VCaP (cell line): ENCODE measurements at regions not wholly inside any gene's neighbourhood (a gene's known extent, or its start where the extent isn't known, plus 50 kb on each side); places are given as distances from the start of the nearest gene placed in this dataset.
"Not testable (repeated sequence)": the region's sequence is repeated elsewhere in the genome, so short reads cannot be mapped to it uniquely, and the experiment has no call there.

ENCODE experiments used
- H3K27ac ChIP-seq: fragments of 450-650 bp; 2 replicates; pipeline ENCODE4 v1.5.1; 2017
- TF ChIP-seq, protein P1 (sequence below): fragments of 450-650 bp; conservative IDR thresholded peaks from 2 replicates; pipeline ENCODE4 v1.5.1; 2017; ENCODE audit warnings: mild to moderate bottlenecking, moderate library complexity

DNA sequence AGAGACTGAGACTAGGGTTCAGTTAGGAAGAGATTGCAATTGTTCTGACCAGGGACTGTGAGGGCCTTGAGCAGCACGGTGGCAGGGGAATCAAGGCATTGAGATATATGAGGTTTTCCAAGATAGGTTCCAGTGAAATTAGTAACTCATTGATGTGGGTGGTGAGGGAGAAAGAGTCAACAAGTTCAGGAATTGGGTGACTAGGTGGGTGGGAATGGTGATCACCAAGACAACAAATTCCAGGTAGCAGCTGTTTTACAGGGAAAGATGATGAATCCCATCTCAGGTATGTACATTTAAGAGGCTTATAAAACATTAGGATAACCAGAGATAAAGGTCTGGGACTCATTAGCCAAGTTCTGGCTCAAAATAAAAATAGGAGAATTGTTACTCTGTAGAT lies 251.5 kb upstream of the MGAT5 start:
- TF ChIP-seq, protein P1, sequence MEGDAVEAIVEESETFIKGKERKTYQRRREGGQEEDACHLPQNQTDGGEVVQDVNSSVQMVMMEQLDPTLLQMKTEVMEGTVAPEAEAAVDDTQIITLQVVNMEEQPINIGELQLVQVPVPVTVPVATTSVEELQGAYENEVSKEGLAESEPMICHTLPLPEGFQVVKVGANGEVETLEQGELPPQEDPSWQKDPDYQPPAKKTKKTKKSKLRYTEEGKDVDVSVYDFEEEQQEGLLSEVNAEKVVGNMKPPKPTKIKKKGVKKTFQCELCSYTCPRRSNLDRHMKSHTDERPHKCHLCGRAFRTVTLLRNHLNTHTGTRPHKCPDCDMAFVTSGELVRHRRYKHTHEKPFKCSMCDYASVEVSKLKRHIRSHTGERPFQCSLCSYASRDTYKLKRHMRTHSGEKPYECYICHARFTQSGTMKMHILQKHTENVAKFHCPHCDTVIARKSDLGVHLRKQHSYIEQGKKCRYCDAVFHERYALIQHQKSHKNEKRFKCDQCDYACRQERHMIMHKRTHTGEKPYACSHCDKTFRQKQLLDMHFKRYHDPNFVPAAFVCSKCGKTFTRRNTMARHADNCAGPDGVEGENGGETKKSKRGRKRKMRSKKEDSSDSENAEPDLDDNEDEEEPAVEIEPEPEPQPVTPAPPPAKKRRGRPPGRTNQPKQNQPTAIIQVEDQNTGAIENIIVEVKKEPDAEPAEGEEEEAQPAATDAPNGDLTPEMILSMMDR: no peak
- H3K27ac ChIP-seq: no peak overlapping the region

GRCh38 chr2:134002921-134003320 lies 251.0 kb upstream of the MGAT5 start:
- TF ChIP-seq, protein P1: no peak
- no peak overlapping the region for H3K27ac ChIP-seq

GRCh38 chr2:134004467-134004866 lies 249.4 kb upstream of the MGAT5 start:
- TF ChIP-seq, protein P1: no peak
- H3K27ac ChIP-seq: no peak overlapping the region

GRCh38 chr2:134008837-134009236 lies 245.0 kb upstream of the MGAT5 start:
- H3K27ac ChIP-seq: no peak overlapping the region
- TF ChIP-seq, protein P1: no peak

GRCh38 chr2:134009440-134009839 lies 244.4 kb upstream of the MGAT5 start:
- no peak overlapping the region for H3K27ac ChIP-seq
- TF ChIP-seq, protein P1: no peak

DNA sequence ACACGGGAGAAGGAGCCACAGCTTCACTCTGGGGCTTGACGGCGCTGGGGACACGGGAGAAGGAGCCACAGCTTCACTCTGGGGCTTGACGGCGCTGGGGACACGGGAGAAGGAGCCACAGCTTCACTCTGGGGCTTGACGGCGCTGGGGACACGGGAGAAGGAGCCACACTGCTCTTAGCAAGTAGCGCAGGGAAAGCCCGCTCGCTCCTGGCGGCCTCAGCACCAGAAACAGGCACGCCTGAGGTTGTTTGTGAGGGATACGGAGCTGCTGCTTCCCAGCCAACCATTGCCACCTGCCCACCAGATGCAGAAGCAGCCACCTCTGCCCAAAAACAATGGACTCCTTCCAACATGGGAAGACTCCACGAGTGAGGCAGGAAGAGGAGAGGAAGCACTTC lies 244.0 kb upstream of the MGAT5 start:
- not testable (repeated sequence) for H3K27ac ChIP-seq

DNA sequence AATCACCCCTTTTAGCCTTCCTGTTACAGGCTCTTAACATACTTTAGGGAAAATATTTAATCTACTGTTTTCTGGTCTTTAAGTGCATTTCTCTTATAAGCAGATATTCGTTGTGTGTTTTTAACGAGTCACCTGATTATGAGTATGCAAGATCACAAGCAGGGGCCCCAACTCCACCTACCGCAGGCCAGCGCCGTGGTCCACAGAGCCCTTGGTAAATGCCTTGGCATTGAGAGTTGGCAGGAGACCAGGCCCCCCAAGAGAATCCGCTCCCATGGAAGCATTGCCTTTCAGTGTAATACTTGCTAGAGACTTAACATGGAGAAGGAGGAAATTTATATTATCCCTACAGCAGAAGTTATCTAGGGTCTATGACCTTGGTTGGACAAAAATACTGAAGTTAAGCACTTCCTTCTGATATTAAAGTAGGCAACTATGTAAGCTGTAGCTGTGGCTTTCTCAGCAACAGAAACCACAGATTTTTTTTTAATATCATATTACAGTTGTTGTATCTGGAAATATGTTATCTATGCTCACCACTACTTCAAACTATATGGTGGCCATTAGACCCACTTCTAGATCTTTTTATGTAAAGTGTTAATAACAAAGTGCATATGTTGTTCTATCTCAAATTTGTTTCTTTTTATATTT lies 241.8 kb upstream of the MGAT5 start:
- H3K27ac ChIP-seq: no peak overlapping the region
- TF ChIP-seq, protein P1: no peak

DNA sequence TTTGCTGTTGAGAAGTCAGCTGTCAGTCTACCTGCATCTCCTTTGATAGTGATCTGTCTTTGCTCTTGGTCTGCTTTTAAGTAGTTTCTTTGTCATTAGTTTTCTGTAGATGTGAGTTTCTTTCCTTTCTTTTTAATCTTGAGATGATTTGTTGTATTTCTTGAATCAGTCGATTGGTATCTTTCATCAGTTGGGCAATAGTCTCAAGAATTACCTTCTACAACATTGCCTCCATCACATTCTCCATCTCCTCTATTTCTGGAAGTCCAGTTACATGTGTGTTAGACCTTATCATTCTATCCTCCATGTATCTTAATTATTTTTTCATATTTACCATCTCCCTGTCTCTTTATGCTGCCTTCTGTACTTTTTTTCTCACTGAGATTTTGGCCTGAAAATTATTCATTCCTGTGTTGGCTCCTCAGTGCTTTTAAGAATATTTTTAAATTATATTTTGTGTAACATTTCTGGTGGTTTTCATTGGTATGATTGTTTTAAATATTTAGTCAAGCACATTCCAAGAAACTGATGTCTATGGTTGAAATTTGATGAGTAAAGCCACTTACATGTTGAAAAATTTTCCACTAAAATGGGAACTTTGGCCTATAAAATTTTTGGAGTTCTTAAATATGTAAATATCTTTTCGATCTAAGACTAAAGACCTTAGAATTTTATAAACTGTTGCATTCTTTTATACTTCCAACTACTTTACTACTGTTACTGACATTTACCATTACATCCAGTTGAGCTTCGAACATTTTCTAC lies 239.5 kb upstream of the MGAT5 start:
- TF ChIP-seq, protein P1: no peak
- no peak overlapping the region for H3K27ac ChIP-seq
